22Rv1 (cell line): ENCODE measurements at regions not wholly inside any gene's neighbourhood (a gene's known extent, or its start where the extent isn't known, plus 50 kb on each side); places are given as distances from the start of the nearest gene placed in this dataset.

Experiments
- H3K27ac ChIP-seq: fragments of 450-650 bp; 2 replicates; pipeline ENCODE4 v1.5.1; 2017
- ZFX ChIP-seq: fragments of 450-650 bp; IDR thresholded peaks from 2 replicates; pipeline ENCODE4 v1.6.1; 2017; ENCODE audit warnings: antibody characterized with exemption, borderline replicate concordance
- TF ChIP-seq, protein P1 (sequence below): fragments of 450-650 bp; IDR thresholded peaks from 2 replicates; pipeline ENCODE4 v1.5.1; 2017; ENCODE audit warnings: mild to moderate bottlenecking

DNA sequence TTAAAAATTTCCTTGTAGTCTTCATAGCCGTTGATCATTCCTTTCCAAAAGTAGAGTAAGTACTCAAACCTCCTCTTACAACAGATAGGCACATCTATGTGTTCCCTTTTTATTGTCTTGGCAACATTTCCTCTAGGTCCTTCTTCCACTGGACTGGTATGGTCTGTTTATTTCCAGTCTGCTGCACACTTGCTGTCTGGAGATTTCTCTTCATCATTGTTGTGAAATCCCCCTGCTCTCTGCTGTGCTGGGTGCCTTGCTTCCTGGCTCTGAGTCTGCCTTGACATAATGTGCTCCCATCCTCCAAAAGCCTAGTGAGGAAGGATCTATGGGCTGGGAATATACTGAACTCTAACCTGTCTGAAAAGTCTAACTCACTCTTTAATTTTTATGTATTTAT is 545.3 kb upstream of the VSTM2A start:
- H3K27ac ChIP-seq, result no peak overlapping the region
- TF ChIP-seq, protein P1, sequence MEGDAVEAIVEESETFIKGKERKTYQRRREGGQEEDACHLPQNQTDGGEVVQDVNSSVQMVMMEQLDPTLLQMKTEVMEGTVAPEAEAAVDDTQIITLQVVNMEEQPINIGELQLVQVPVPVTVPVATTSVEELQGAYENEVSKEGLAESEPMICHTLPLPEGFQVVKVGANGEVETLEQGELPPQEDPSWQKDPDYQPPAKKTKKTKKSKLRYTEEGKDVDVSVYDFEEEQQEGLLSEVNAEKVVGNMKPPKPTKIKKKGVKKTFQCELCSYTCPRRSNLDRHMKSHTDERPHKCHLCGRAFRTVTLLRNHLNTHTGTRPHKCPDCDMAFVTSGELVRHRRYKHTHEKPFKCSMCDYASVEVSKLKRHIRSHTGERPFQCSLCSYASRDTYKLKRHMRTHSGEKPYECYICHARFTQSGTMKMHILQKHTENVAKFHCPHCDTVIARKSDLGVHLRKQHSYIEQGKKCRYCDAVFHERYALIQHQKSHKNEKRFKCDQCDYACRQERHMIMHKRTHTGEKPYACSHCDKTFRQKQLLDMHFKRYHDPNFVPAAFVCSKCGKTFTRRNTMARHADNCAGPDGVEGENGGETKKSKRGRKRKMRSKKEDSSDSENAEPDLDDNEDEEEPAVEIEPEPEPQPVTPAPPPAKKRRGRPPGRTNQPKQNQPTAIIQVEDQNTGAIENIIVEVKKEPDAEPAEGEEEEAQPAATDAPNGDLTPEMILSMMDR, result no peak
- TF ChIP-seq ZFX, result no peak

DNA sequence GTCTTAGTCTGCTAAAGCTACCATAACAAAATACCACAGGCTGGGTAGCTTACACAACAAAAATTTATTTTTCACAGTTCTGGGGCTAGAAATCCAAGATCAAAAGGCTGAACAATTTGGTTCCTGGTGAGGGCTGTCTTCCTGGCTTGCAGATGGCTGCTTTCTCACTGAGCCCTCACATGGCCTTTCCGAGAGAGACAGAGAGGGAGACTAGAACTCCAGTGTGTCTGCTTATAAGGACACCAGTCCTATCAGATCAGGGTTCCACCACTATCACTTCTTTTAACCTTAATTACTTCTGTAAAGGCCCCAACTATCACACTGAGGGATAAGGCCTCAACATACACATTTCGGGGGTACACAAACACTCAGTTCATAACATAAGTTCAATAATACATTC is 527.4 kb upstream of the VSTM2A start:
- TF ChIP-seq ZFX, result no peak
- TF ChIP-seq, protein P1, result no peak
- H3K27ac ChIP-seq, result no peak overlapping the region

DNA sequence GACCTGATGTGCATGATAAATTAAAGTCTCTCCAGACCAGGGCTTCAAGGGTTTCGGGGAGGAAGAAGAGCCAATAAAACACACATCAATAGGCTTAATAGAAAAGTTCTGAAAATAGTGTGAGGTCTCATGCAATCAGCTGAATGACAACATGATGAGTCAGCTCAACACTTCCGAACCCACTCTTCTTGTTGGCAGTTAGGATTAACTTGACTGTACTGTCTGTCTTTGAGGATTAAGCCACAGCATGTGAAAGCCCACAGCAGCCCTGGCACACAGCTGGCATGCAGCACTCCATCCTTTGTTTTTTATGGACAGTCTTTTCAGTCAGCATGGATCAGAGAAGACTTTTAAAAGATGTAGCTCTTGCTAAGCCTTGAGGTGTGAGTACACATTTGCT is 526.9 kb upstream of the VSTM2A start:
- no peak overlapping the region for H3K27ac ChIP-seq
- TF ChIP-seq ZFX, result no peak
- TF ChIP-seq, protein P1, result no peak

DNA sequence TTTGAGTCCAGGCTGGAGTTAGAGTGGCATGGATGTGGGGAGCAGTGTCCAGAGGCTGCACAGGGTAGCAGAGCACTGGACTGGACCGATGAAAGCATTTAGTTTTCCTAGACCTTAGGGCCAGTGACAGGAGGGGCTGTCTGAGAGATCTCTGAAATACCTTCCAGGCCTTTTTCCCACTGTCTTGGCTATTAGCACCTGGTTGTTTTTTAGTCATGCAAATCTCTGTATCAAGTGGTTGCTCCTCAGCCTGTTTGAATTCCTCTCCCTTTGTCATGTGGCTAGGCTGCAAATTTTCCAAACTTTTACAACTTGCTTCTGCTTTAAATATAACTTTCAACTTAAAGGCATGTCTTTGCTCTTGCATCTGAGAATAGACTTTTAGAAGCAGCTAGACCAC is 504.3 kb upstream of the VSTM2A start:
- no peak overlapping the region for H3K27ac ChIP-seq
- TF ChIP-seq ZFX, result no peak
- TF ChIP-seq, protein P1, result no peak

DNA sequence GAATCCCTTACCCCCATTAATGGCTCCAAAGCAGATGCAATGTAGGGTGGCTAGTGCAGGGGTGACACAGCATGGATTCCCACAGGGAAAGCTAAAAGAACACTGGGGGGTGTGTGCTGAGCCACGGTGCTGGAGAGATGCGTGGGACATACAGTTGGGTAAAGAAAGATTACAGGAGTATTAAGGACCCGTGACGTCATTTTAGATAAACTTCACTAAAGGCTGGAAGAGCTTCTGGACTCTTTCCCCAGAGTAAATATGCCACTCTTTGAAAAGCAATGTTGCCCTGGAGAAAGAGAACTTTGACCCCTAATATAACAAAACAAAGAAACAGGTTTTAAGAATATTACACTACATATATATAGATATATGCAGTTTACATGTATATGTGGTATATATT is 481.5 kb upstream of the VSTM2A start:
- TF ChIP-seq, protein P1, result no peak
- TF ChIP-seq ZFX, result no peak
- H3K27ac ChIP-seq, result no peak overlapping the region

DNA sequence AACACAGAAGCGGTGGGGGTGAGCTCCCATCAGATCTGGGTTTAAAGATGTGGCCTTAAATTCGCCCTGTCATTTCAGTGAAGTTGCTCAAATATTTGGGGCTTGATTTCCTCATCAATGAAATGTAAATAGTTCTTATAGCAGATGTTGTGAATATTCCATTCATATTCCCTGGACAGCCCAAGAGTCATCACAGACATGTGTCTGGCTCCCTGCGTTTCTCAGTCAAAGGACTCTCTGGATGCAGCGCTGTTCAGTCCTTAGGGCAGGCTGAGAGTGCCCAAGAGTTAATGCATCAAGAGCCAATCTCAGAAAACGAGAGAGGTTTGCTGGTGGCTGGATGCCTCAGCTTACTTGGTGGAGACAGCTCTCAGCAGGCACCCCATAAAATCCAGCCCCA is 475.5 kb upstream of the VSTM2A start:
- no peak overlapping the region for H3K27ac ChIP-seq
- TF ChIP-seq, protein P1, result no peak
- TF ChIP-seq ZFX, result no peak

DNA sequence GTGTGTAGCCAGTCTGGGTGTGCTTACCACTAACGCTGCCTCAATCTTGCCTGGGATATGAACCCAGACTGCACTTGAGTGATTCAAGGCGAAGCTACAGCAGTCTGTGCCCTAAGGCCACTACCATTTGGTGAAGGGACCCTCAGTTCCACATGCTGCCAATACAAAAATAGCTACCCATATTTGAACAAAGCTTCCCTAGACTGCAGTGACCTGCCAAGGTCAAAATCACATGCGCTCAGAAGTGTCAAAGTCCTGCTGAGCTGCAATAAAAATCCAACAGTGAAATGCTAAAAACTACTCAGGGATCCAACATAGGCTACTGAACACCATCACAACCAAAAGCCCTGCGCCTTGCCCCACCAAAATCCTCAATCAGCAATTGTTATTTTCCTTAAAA is 472.3 kb upstream of the VSTM2A start:
- TF ChIP-seq, protein P1, result no peak
- no peak for TF ChIP-seq ZFX
- no peak overlapping the region for H3K27ac ChIP-seq
